Gastroesophageal sphincter (tissue), 3 donors: ENCODE measurements at regions not wholly inside any gene's neighbourhood (a gene's known extent, or its start where the extent isn't known, plus 50 kb on each side); places are given as distances from the start of the nearest gene placed in this dataset.

Source experiments
- EP300 ChIP-seq: sonication (generic); formaldehyde crosslinking; IDR thresholded peaks from one replicate; pipeline ENCODE4 v1.6.1; 2017; ENCODE audit warnings: antibody characterized with exemption, mild to moderate bottlenecking
- POLR2A ChIP-seq, 2 donors: fragments of 450-650 bp; IDR thresholded peaks; one replicate each; pipeline ENCODE4 v1.6.1; 2017; ENCODE audit warnings: antibody characterized with exemption in 2 of 2, mild to moderate bottlenecking in 2 of 2, moderate library complexity in 1 of 2
- POLR2AphosphoS5 ChIP-seq: sonication (generic); formaldehyde crosslinking; IDR thresholded peaks from one replicate; pipeline ENCODE4 v1.6.1; 2017; ENCODE audit warnings: antibody characterized with exemption
- TF ChIP-seq, protein P1 (sequence below), 4 experiments: fragments of 200-600 bp in 2 of 4; fragments of 450-650 bp in 2 of 4; sonication (generic) in 1 of 4; IDR thresholded peaks; one replicate each; pipeline ENCODE4 v1.5.1; 2017 to 2019; ENCODE audit warnings: antibody characterized with exemption in 4 of 4, mild to moderate bottlenecking in 2 of 4, moderate library complexity in 2 of 4

GRCh38 chr16:87007907-87008306 lies 309.3 kb downstream of the C16orf95 start:
- TF ChIP-seq POLR2A (IDR thresholded peaks at IDR 0.05) = no peak
- TF ChIP-seq, protein P1, sequence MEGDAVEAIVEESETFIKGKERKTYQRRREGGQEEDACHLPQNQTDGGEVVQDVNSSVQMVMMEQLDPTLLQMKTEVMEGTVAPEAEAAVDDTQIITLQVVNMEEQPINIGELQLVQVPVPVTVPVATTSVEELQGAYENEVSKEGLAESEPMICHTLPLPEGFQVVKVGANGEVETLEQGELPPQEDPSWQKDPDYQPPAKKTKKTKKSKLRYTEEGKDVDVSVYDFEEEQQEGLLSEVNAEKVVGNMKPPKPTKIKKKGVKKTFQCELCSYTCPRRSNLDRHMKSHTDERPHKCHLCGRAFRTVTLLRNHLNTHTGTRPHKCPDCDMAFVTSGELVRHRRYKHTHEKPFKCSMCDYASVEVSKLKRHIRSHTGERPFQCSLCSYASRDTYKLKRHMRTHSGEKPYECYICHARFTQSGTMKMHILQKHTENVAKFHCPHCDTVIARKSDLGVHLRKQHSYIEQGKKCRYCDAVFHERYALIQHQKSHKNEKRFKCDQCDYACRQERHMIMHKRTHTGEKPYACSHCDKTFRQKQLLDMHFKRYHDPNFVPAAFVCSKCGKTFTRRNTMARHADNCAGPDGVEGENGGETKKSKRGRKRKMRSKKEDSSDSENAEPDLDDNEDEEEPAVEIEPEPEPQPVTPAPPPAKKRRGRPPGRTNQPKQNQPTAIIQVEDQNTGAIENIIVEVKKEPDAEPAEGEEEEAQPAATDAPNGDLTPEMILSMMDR (IDR thresholded peaks at IDR 0.05) = no peak
- no peak for TF ChIP-seq POLR2AphosphoS5
- TF ChIP-seq EP300 = no peak
